HFFc6 (cell line): ENCODE measurements at regions not wholly inside any gene's neighbourhood (a gene's known extent, or its start where the extent isn't known, plus 50 kb on each side); places are given as distances from the start of the nearest gene placed in this dataset.

Source experiments
- DNase-seq: peaks from one replicate; pipeline ENCODE4 v3.0.0-alpha.2; 2018
- H3K27ac Mint-ChIP-seq: 2 replicates; pipeline ENCODE4 v1.8.0; 2020; ENCODE audit warnings: mild to moderate bottlenecking, mixed read lengths
- H3K27me3 Mint-ChIP-seq: 2 replicates; pipeline ENCODE4 v1.8.0; 2021; ENCODE audit warnings: mild to moderate bottlenecking, moderate library complexity, mixed read lengths; ENCODE audit not compliant: insufficient read depth
- H3K36me3 Mint-ChIP-seq: 2 replicates; pipeline ENCODE4 v1.8.0; 2021; ENCODE audit warnings: low read depth, mixed read lengths
- H3K4me1 Mint-ChIP-seq: 2 replicates; pipeline ENCODE4 v1.8.0; 2020; ENCODE audit warnings: low read depth, mixed read lengths
- H3K4me3 Mint-ChIP-seq: 2 replicates; pipeline ENCODE4 v1.8.0; 2020; ENCODE audit warnings: mild to moderate bottlenecking, moderate library complexity, mixed read lengths
- H3K9me3 Mint-ChIP-seq: 2 replicates; pipeline ENCODE4 v1.8.0; 2020; ENCODE audit warnings: mild to moderate bottlenecking, mixed read lengths
- CTCF ChIP-seq: fragments of 200-600 bp; sonication (generic); IDR thresholded peaks from 2 replicates; pipeline ENCODE4 v1.5.0; 2021; ENCODE audit warnings: antibody characterized with exemption, mild to moderate bottlenecking

- DNase-seq = no peak
- Mint-ChIP-seq H3K27ac (no peak overlapping the region), H3K27me3 (peaks cover 17% of the 10 kb centered on the region; the same call in 1 of the 2 replicates)
Measured at GRCh38 chr2:126793885-126794613, 104.6 kb upstream of the TEX51 start.

GRCh38 chr2:126795656-126796055 lies 103.0 kb upstream of the TEX51 start:
- TF ChIP-seq CTCF = no peak
- Mint-ChIP-seq H3K4me3 (no peak overlapping the region), H3K27ac (no peak overlapping the region), H3K36me3 (no peaks in the 10 kb centered on the region), H3K27me3 (peaks cover 17% of the 10 kb centered on the region; the same call in 1 of the 2 replicates), H3K9me3 (no peaks in the 10 kb centered on the region), H3K4me1 (no peaks in the 10 kb centered on the region)
- DNase-seq = no peak

More at GRCh38 chr2:126793885-126794613, 104.6 kb upstream of the TEX51 start:
- Mint-ChIP-seq H3K4me1 (no peaks in the 10 kb centered on the region), H3K4me3 (no peak overlapping the region), H3K36me3 (no peaks in the 10 kb centered on the region), H3K9me3 (no peaks in the 10 kb centered on the region)
- TF ChIP-seq CTCF = no peak

GRCh38 chr2:126796931-126797621 lies 101.6 kb upstream of the TEX51 start:
- no peak overlapping the region for H3K4me3 Mint-ChIP-seq
- no peak overlapping the region for H3K27ac Mint-ChIP-seq
- no peak for TF ChIP-seq CTCF
- peaks cover 17% of the 10 kb centered on the region; the same call in 1 of the 2 replicates for H3K27me3 Mint-ChIP-seq
- H3K4me1 Mint-ChIP-seq = no peaks in the 10 kb centered on the region
- H3K36me3 Mint-ChIP-seq = no peaks in the 10 kb centered on the region
- DNase-seq = no peak
- no peaks in the 10 kb centered on the region for H3K9me3 Mint-ChIP-seq

- H3K4me3 Mint-ChIP-seq = no peak overlapping the region
- no peak for TF ChIP-seq CTCF
- H3K4me1 Mint-ChIP-seq = no peaks in the 10 kb centered on the region
- H3K27me3 Mint-ChIP-seq = peaks cover 17% of the 10 kb centered on the region; the same call in 1 of the 2 replicates
- H3K36me3 Mint-ChIP-seq = no peaks in the 10 kb centered on the region
- no peaks in the 10 kb centered on the region for H3K9me3 Mint-ChIP-seq
- DNase-seq = no peak
- no peak overlapping the region for H3K27ac Mint-ChIP-seq
Measured at GRCh38 chr2:126797622-126798275, 100.9 kb upstream of the TEX51 start.

- Mint-ChIP-seq H3K9me3 (no peaks in the 10 kb centered on the region), H3K4me3 (no peak overlapping the region), H3K36me3 (no peaks in the 10 kb centered on the region), H3K27ac (no peak overlapping the region), H3K4me1 (no peaks in the 10 kb centered on the region), H3K27me3 (peaks cover 11% of the 10 kb centered on the region; the same call in 1 of the 2 replicates)
- TF ChIP-seq CTCF = no peak
- DNase-seq = no peak
Measured at GRCh38 chr2:126798276-126799140, 100.2 kb upstream of the TEX51 start.
